Panc1 (cell line): ENCODE measurements at regions not wholly inside any gene's neighbourhood (a gene's known extent, or its start where the extent isn't known, plus 50 kb on each side); places are given as distances from the start of the nearest gene placed in this dataset.

Source experiments
- TF ChIP-seq, protein P1 (sequence below): fragments of 450-650 bp; IDR thresholded peaks from 2 replicates; pipeline ENCODE4 v1.5.1; 2017; ENCODE audit warnings: mild to moderate bottlenecking
- TF ChIP-seq, protein P2 (sequence below), 2 experiments: IDR thresholded peaks; 2 replicates each; pipeline ENCODE4 v1.6.1; 2011 to 2012; ENCODE audit warnings: low read depth in 2 of 2, control low read depth in 1 of 2, low read length in 1 of 2, mild to moderate bottlenecking in 1 of 2, moderate library complexity in 1 of 2; ENCODE audit not compliant: insufficient read depth in 1 of 2

DNA sequence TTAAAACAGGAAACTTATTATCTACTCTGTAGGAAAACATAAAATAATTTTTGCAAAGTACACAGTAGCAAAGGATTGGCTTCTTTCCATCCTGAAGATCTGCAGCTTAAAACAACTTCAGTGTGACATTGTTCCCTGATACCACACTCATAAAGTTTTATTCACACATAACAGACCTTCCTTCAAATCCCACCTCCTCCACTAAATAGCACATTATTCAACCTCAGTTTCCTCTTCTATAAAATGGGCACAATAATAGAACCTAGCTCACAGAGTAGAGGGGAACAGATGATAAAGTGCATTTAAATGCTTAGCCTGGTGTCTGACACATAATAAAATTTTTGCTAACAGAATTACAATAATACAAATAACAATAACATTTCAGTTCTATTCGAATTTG, 250.4 kb upstream of the RBBP8 start:
- TF ChIP-seq, protein P1, sequence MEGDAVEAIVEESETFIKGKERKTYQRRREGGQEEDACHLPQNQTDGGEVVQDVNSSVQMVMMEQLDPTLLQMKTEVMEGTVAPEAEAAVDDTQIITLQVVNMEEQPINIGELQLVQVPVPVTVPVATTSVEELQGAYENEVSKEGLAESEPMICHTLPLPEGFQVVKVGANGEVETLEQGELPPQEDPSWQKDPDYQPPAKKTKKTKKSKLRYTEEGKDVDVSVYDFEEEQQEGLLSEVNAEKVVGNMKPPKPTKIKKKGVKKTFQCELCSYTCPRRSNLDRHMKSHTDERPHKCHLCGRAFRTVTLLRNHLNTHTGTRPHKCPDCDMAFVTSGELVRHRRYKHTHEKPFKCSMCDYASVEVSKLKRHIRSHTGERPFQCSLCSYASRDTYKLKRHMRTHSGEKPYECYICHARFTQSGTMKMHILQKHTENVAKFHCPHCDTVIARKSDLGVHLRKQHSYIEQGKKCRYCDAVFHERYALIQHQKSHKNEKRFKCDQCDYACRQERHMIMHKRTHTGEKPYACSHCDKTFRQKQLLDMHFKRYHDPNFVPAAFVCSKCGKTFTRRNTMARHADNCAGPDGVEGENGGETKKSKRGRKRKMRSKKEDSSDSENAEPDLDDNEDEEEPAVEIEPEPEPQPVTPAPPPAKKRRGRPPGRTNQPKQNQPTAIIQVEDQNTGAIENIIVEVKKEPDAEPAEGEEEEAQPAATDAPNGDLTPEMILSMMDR, result no peak
- TF ChIP-seq, protein P2, sequence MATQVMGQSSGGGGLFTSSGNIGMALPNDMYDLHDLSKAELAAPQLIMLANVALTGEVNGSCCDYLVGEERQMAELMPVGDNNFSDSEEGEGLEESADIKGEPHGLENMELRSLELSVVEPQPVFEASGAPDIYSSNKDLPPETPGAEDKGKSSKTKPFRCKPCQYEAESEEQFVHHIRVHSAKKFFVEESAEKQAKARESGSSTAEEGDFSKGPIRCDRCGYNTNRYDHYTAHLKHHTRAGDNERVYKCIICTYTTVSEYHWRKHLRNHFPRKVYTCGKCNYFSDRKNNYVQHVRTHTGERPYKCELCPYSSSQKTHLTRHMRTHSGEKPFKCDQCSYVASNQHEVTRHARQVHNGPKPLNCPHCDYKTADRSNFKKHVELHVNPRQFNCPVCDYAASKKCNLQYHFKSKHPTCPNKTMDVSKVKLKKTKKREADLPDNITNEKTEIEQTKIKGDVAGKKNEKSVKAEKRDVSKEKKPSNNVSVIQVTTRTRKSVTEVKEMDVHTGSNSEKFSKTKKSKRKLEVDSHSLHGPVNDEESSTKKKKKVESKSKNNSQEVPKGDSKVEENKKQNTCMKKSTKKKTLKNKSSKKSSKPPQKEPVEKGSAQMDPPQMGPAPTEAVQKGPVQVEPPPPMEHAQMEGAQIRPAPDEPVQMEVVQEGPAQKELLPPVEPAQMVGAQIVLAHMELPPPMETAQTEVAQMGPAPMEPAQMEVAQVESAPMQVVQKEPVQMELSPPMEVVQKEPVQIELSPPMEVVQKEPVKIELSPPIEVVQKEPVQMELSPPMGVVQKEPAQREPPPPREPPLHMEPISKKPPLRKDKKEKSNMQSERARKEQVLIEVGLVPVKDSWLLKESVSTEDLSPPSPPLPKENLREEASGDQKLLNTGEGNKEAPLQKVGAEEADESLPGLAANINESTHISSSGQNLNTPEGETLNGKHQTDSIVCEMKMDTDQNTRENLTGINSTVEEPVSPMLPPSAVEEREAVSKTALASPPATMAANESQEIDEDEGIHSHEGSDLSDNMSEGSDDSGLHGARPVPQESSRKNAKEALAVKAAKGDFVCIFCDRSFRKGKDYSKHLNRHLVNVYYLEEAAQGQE (IDR thresholded peaks at IDR 0.05; ENCODE audit: insufficient read depth in 1 of 2, low read depth in 2 of 2, low read length in 1 of 2), result no peak
